ENCODE measurements at regions not wholly inside any gene's neighbourhood (a gene's known extent, or its start where the extent isn't known, plus 50 kb on each side); places are given as distances from the start of the nearest gene placed in this dataset.

DNA sequence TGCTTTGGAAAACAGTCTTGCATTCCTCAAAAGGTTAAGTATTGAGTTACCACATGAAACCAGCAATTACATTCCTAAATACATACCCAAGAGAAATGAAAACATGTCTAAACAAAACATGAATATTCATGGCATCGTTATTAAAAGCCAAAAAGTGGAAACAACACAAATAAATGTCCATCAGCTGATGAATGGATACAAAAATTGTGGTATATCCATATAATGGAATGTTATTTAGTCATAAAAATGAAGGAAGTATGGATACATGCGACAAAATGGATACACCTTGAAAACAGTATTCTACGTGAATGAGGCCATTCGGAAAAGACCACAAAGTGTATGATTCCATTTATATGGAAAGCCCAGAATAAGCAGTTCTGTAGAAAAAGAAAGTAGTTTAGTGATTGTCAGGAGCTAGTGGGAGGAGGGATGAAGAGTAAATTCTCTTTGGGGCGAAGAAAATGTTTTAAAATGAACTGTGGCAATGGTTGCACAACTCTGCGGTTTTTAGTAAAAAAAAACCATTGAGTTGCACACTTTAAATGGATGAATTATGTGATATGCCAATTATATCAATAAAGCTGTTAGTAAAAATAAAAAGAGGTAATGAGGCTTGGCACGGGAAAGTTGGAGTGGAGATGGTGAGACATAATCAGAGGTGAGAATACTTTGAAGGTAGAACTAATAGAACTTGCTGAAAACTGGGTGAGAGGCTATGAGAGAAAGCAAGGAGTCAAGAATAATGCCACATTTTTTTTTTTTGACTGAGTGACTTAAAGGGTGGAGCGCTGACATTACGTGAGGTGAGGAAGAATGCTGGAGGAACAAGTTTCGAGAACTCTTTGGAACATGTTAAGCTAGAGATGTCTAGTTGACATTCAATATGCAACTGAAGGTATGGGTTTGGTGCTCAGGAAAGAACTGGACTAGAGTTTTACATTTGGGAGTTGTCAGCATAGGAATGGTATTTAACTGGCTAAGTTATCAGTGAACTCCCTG is 194.9 kb upstream of the ZNF608 start:
- TF ChIP-seq, protein P1, sequence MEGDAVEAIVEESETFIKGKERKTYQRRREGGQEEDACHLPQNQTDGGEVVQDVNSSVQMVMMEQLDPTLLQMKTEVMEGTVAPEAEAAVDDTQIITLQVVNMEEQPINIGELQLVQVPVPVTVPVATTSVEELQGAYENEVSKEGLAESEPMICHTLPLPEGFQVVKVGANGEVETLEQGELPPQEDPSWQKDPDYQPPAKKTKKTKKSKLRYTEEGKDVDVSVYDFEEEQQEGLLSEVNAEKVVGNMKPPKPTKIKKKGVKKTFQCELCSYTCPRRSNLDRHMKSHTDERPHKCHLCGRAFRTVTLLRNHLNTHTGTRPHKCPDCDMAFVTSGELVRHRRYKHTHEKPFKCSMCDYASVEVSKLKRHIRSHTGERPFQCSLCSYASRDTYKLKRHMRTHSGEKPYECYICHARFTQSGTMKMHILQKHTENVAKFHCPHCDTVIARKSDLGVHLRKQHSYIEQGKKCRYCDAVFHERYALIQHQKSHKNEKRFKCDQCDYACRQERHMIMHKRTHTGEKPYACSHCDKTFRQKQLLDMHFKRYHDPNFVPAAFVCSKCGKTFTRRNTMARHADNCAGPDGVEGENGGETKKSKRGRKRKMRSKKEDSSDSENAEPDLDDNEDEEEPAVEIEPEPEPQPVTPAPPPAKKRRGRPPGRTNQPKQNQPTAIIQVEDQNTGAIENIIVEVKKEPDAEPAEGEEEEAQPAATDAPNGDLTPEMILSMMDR (IDR thresholded peaks at IDR 0.05): no peak
- TF ChIP-seq POLR2AphosphoS5 (IDR thresholded peaks at IDR 0.05; ENCODE audit: low read depth, low read length) (no peak), REST (IDR thresholded peaks at IDR 0.05; ENCODE audit: insufficient read depth in 1 of 2, low read depth in 2 of 2, low read length in 1 of 2) (no peak)
